ENCODE measurements at regions not wholly inside any gene's neighbourhood (a gene's known extent, or its start where the extent isn't known, plus 50 kb on each side); places are given as distances from the start of the nearest gene placed in this dataset.
"Not testable (repeated sequence)": the region's sequence is repeated elsewhere in the genome, so short reads cannot be mapped to it uniquely, and the experiment has no call there.

GRCh38 chr3:117011687-117012250, 302.2 kb downstream of the TUSC7 start:
- no peak for DNase-seq

- no peak for DNase-seq
These were observed 306.8 kb downstream of the TUSC7 start for GRCh38 chr3:117016378-117016777.

- no peak for DNase-seq
These were observed 307.7 kb downstream of the TUSC7 start for GRCh38 chr3:117017135-117017894.

- DNase-seq, result no peak
These were observed 309.1 kb downstream of the TUSC7 start for GRCh38 chr3:117018655-117019054.

- DNase-seq, result peak; percentile 20
These were observed 309.6 kb downstream of the TUSC7 start for GRCh38 chr3:117019082-117019713.

- no peak for DNase-seq
These were observed 316.8 kb downstream of the TUSC7 start for GRCh38 chr3:117026401-117026800.

GRCh38 chr3:117035745-117036144, 326.2 kb downstream of the TUSC7 start:
- no peak for DNase-seq

GRCh38 chr3:117036259-117036799, 326.8 kb downstream of the TUSC7 start:
- DNase-seq, result no peak

GRCh38 chr3:117045143-117045542, 335.6 kb downstream of the TUSC7 start:
- no peak for DNase-seq

GRCh38 chr3:117047951-117048705, 338.5 kb downstream of the TUSC7 start:
- DNase-seq, result no peak

- DNase-seq, result no peak
These were observed 342.8 kb downstream of the TUSC7 start for GRCh38 chr3:117052395-117052794.

GRCh38 chr3:117054556-117054955, 345.0 kb downstream of the TUSC7 start:
- no peak for DNase-seq

- not testable (repeated sequence) for DNase-seq
These were observed 347.4 kb downstream of the TUSC7 start for GRCh38 chr3:117056946-117057345.

- DNase-seq, result no peak
These were observed 349.7 kb downstream of the TUSC7 start for GRCh38 chr3:117059067-117059955.

GRCh38 chr3:117059956-117060270, 350.3 kb downstream of the TUSC7 start:
- no peak for DNase-seq

- DNase-seq, result no peak
These were observed 354.4 kb downstream of the TUSC7 start for GRCh38 chr3:117063930-117064329.

GRCh38 chr3:117068301-117068700, 358.7 kb downstream of the TUSC7 start:
- no peak for DNase-seq

GRCh38 chr3:117074826-117075225, 365.2 kb downstream of the TUSC7 start:
- DNase-seq, result no peak

- no peak for DNase-seq
These were observed 370.4 kb downstream of the TUSC7 start for GRCh38 chr3:117079997-117080396.

GRCh38 chr3:117080872-117081271, 371.3 kb downstream of the TUSC7 start:
- no peak for DNase-seq

GRCh38 chr3:117084277-117084676, 374.7 kb downstream of the TUSC7 start:
- no peak for DNase-seq

- no peak for DNase-seq
These were observed 375.2 kb downstream of the TUSC7 start for GRCh38 chr3:117084739-117085270.
